GM12875 (cell line): ENCODE measurements at regions not wholly inside any gene's neighbourhood (a gene's known extent, or its start where the extent isn't known, plus 50 kb on each side); places are given as distances from the start of the nearest gene placed in this dataset.

Experiments used
- H3K4me3 ChIP-seq: one replicate; pipeline ENCODE4 v1.5.1; 2011; ENCODE audit warnings: low read depth, low read length, control low read depth
- CTCF ChIP-seq: IDR thresholded peaks from 2 replicates; pipeline ENCODE4 v1.5.1; 2011; ENCODE audit warnings: low read depth, mild to moderate bottlenecking, control low read depth, inconsistent platforms, low read length, moderate library complexity, borderline replicate concordance; ENCODE audit not compliant: insufficient read depth

GRCh38 chr5:13412040-13412595, 532.4 kb downstream of the DNAH5 start:
- H3K4me3 ChIP-seq, result no peak overlapping the region
- TF ChIP-seq CTCF, result no peak

- no peak for TF ChIP-seq CTCF
- no peak overlapping the region for H3K4me3 ChIP-seq
Measured at GRCh38 chr5:13408616-13409015, 535.9 kb downstream of the DNAH5 start.

GRCh38 chr5:13403351-13403750, 541.1 kb downstream of the DNAH5 start:
- no peak for TF ChIP-seq CTCF

GRCh38 chr5:13385066-13385465, 559.4 kb downstream of the DNAH5 start:
- TF ChIP-seq CTCF, result no peak
- no peak overlapping the region for H3K4me3 ChIP-seq

More at GRCh38 chr5:13403351-13403750, 541.1 kb downstream of the DNAH5 start:
- H3K4me3 ChIP-seq, result no peak overlapping the region

- no peak overlapping the region for H3K4me3 ChIP-seq
- TF ChIP-seq CTCF, result no peak
Measured at GRCh38 chr5:13382232-13382631, 562.3 kb downstream of the DNAH5 start.

GRCh38 chr5:13378091-13378490, 566.4 kb downstream of the DNAH5 start:
- no peak for TF ChIP-seq CTCF
- H3K4me3 ChIP-seq, result no peak overlapping the region

GRCh38 chr5:13359344-13359743, 585.1 kb downstream of the DNAH5 start:
- H3K4me3 ChIP-seq, result no peak overlapping the region
- no peak for TF ChIP-seq CTCF
